Body of pancreas (tissue), 4 donors: ENCODE measurements at regions not wholly inside any gene's neighbourhood (a gene's known extent, or its start where the extent isn't known, plus 50 kb on each side); places are given as distances from the start of the nearest gene placed in this dataset.

Experiments used
- ATAC-seq: fragments of 150-250 bp; one replicate; pipeline ENCODE4 v1.9.1; 2016
- DNase-seq, 4 donors: peaks; one replicate each; pipeline ENCODE4 v3.0.0-alpha.2; 2019
- H3K27ac ChIP-seq, 4 donors: fragments of 200-600 bp; sonication (generic); 1 replicate in 3 of 4; 2 replicates in 1 of 4; pipeline versions ENCODE4 v1.5.1 to v1.6.1; 2016 to 2019; ENCODE audit warnings: mild to moderate bottlenecking in 1 of 4, mixed read lengths in 1 of 4, moderate library complexity in 1 of 4
- H3K27me3 ChIP-seq, 2 donors: fragments of 200-600 bp; sonication (generic); one replicate each; pipeline ENCODE4 v1.6.0; 2016; ENCODE audit warnings: mild to moderate bottlenecking in 1 of 2
- H3K36me3 ChIP-seq, 2 donors: fragments of 200-600 bp; sonication (generic); replicated peaks in 1 of 2; 2 replicates each; pipeline ENCODE4 v1.5.1; 2016; ENCODE audit warnings: low read depth in 2 of 2; ENCODE audit not compliant: insufficient read depth in 1 of 2
- H3K4me1 ChIP-seq: fragments of 200-600 bp; sonication (generic); one replicate; pipeline ENCODE4 v1.6.0; 2016
- H3K4me3 ChIP-seq, 2 donors: fragments of 200-600 bp; sonication (generic); 1 replicate in 1 of 2; 2 replicates in 1 of 2; pipeline ENCODE4 v1.5.1; 2016 to 2019
- H3K9me3 ChIP-seq, 3 donors: fragments of 200-600 bp; sonication (generic); 1 replicate in 2 of 3; 2 replicates in 1 of 3; pipeline ENCODE4 v1.5.1; 2016
- POLR2A ChIP-seq, 3 donors: fragments of 450-650 bp; IDR thresholded peaks; one replicate each; pipeline ENCODE4 v1.6.1; 2016; ENCODE audit warnings: antibody characterized with exemption in 3 of 3, mild to moderate bottlenecking in 2 of 3
- WGBS, 2 donors: methylation state at CpG; one replicate each; pipeline ENCODE4 v1.1.5; 2017; 5-methylcytosine and 5-hydroxymethylcytosine counted together
- intact Hi-C: fragments of 100-400 bp; cut with DNase I; formaldehyde crosslinking; loops from one replicate; pipeline ENCODE4 v1.15.1; 2023
- TF ChIP-seq, protein P1 (sequence below), 7 experiments: fragments of 450-650 bp in 4 of 7; fragments of 200-600 bp in 3 of 7; sonication (generic) in 3 of 7; IDR thresholded peaks; one replicate each; pipeline ENCODE4 v1.5.1; 2016 to 2019; ENCODE audit warnings: antibody characterized with exemption in 7 of 7

DNA sequence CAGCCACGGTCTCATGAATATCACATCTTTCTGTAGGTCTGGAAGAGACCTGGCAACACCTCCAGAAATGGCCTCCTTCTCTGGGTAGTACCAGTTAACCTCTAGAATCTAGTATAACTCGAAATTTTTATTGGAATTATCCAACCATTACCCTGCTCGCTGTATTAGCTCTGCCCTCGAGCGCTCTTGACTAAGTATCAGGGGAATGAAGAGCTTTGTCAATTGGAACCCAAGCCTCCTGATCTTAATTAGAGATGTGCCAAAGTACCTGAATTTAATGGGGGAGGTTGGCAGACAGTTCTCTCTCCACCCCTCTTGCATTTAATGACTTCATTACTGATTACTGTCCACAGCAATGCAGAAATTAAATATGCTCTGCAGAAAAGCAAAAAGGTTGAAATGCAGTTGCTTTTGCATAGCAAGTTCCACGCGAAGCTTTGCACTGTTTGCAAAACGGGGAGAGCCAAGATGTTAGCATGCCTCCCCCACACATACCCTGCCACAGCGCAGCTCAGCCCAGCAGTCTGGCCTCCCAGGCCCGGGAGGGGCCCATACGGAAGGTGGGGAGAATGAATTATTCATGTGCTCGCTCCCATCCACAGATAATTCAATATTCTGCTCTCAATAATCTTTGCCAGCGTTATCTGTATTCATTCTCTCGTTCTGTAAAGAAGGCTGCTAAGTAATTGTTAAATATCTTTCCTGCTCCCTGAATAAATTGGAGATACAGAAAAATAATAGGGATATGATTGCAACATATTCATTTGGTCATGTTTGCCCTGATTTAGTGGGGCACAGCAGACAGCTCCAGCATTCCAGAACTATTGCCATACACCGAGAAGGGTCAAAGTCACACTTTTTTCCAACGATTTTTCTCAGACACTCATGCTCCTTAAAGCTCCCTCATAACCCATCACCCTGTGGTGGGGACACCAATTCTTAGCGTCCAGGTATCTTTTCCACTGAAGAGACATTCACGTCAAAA is 305.8 kb downstream of the CDH26 start:
- ATAC-seq (no peak), DNase-seq (no peak)
- Histone ChIP-seq H3K9me3 (no peaks in the 10 kb centered on the region), H3K36me3 (no peaks in the 10 kb centered on the region), H3K27me3 (no peaks in the 10 kb centered on the region), H3K4me1 (no peaks in the 10 kb centered on the region), H3K4me3 (no peak overlapping the region), H3K27ac (no peak overlapping the region)
- WGBS, 2 donors: 38 to 40% methylated on average over 18 of the region's 18 CpGs
- TF ChIP-seq, protein P1, sequence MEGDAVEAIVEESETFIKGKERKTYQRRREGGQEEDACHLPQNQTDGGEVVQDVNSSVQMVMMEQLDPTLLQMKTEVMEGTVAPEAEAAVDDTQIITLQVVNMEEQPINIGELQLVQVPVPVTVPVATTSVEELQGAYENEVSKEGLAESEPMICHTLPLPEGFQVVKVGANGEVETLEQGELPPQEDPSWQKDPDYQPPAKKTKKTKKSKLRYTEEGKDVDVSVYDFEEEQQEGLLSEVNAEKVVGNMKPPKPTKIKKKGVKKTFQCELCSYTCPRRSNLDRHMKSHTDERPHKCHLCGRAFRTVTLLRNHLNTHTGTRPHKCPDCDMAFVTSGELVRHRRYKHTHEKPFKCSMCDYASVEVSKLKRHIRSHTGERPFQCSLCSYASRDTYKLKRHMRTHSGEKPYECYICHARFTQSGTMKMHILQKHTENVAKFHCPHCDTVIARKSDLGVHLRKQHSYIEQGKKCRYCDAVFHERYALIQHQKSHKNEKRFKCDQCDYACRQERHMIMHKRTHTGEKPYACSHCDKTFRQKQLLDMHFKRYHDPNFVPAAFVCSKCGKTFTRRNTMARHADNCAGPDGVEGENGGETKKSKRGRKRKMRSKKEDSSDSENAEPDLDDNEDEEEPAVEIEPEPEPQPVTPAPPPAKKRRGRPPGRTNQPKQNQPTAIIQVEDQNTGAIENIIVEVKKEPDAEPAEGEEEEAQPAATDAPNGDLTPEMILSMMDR (IDR thresholded peaks at IDR 0.05): no peak
- TF ChIP-seq POLR2A (IDR thresholded peaks at IDR 0.05): no peak
- intact Hi-C loops: no loop called here

DNA sequence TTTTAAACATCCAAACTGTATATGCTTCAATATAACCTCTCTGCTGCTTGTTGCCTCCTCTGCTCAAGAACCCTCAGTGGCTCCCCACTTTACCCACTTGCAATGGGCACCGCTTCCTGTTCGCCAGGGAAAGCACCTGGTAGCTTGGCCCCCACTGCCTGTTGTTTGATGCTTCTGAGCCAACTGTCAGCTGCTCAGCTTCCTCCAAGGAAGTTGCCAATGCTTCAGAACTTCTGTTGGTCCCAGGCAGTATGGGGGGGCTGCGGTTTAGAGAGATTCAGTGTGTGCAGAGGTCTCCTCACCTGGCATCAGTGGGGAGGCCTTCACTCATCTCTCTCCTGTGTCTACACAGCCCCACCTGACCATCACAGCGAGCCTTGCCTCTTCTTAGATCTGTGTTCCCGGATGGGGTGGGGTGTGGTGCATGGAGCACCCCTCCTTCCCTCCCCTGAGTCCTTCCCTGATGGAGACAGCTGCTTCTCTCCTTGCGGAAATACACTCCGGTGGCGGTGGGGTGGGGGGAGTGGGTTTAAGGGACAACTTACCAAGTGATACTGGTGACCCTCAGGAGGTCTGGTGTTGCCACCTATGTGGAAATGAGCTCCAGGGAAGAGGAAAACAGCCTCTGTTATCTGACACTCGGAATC is 308.1 kb downstream of the CDH26 start:
- DNase-seq: no peak
- no peak overlapping the region for H3K27ac ChIP-seq
- TF ChIP-seq, protein P1 (IDR thresholded peaks at IDR 0.05): no peak
- no peak for TF ChIP-seq POLR2A (IDR thresholded peaks at IDR 0.05)
- H3K4me1 ChIP-seq: no peaks in the 10 kb centered on the region
- 46 to 68% methylated on average over 8 to 9 of the region's 9 CpGs for WGBS, 2 donors
- H3K27me3 ChIP-seq: no peaks in the 10 kb centered on the region
- intact Hi-C loops: no loop called here
- ATAC-seq: no peak
- H3K4me3 ChIP-seq: no peak overlapping the region
- no peaks in the 10 kb centered on the region for H3K9me3 ChIP-seq
- H3K36me3 ChIP-seq: no peaks in the 10 kb centered on the region

DNA sequence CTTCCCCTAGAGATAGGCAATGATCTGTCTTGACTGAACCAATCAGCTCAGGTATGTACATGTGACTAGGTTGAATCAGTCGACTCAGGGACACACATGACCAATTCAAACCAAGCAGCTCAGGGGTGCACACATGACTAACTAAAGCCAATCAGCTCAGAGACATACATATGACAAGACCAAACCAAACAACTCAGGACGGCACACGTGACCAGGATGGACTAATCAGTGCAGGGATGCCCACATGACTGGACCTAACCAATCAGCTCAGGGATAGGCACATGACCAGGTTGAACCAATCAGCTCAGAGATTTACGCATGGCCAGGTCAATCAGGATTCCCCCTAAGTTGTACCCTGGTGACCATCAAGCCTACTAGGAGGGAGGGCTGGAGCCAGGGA is 310.3 kb downstream of the CDH26 start:
- 87 to 100% methylated on average over 1 to 4 of the region's 4 CpGs for WGBS, 2 donors
- H3K4me3 ChIP-seq: no peak overlapping the region
- H3K27ac ChIP-seq: no peak overlapping the region
- no peaks in the 10 kb centered on the region for H3K9me3 ChIP-seq
- no peaks in the 10 kb centered on the region for H3K4me1 ChIP-seq
- no peak for DNase-seq
- H3K27me3 ChIP-seq: no peaks in the 10 kb centered on the region
- TF ChIP-seq, protein P1 (IDR thresholded peaks at IDR 0.05): no peak
- no peak for TF ChIP-seq POLR2A (IDR thresholded peaks at IDR 0.05)
- no peaks in the 10 kb centered on the region for H3K36me3 ChIP-seq
- intact Hi-C loops: no loop called here
- ATAC-seq: no peak

DNA sequence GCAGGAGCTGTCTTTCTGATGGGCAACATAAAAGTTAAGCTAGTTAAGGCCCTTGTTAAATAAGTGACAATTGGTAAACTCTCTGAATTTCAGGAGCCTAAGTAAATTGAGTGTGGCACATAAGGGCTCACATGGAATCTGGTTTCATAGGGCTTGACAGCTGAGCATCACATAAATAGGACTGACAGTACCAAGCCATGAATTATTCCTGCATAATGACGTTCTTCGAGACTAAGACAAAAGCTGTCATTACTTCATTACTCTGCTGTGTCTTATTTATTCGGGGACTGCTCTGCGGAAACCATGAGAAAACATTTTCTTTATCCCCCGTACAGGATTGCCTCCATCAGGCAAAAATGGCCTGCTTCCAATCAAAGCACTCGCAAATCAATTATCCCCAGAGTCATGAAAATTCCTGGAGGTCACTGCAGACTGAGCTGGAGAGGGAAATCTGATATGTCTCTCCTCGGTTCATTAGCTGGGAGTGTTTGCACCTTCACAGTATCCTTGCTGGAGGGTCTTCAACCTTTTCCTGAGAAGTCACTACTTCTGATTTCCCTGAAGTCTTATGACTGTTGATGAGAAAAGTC is 311.4 kb downstream of the CDH26 start:
- Histone ChIP-seq H3K36me3 (no peaks in the 10 kb centered on the region), H3K4me3 (no peak overlapping the region), H3K27me3 (no peaks in the 10 kb centered on the region), H3K9me3 (no peaks in the 10 kb centered on the region), H3K4me1 (no peaks in the 10 kb centered on the region), H3K27ac (no peak overlapping the region)
- no peak for DNase-seq
- 57 to 70% methylated on average over 7 of the region's 7 CpGs for WGBS, 2 donors
- ATAC-seq: no peak
- no peak for TF ChIP-seq POLR2A (IDR thresholded peaks at IDR 0.05)
- TF ChIP-seq, protein P1 (IDR thresholded peaks at IDR 0.05): no peak
- intact Hi-C loops: no loop called here
